Prostate gland (tissue), 2 donors: ENCODE measurements at regions not wholly inside any gene's neighbourhood (a gene's known extent, or its start where the extent isn't known, plus 50 kb on each side); places are given as distances from the start of the nearest gene placed in this dataset.

Experiments used
- CTCF ChIP-seq, 4 experiments: fragments of 200-600 bp in 2 of 4; fragments of 450-650 bp in 2 of 4; sonication (generic) in 2 of 4; IDR thresholded peaks; 1 replicate in 3 of 4; 2 replicates in 1 of 4; pipeline ENCODE4 v1.5.1; 2016 to 2019; ENCODE audit warnings: antibody characterized with exemption in 4 of 4, mild to moderate bottlenecking in 2 of 4, moderate library complexity in 2 of 4
- POLR2A ChIP-seq: fragments of 450-650 bp; IDR thresholded peaks from one replicate; pipeline ENCODE4 v1.6.1; 2016; ENCODE audit warnings: antibody characterized with exemption, mild to moderate bottlenecking
- POLR2AphosphoS5 ChIP-seq: sonication (generic); formaldehyde crosslinking; IDR thresholded peaks from one replicate; pipeline ENCODE4 v1.6.1; 2017; ENCODE audit warnings: antibody characterized with exemption

GRCh38 chr3:21226086-21226485 is 524.9 kb downstream of the ZNF385D start:
- TF ChIP-seq CTCF (IDR thresholded peaks at IDR 0.05) (no peak), POLR2A (no peak), POLR2AphosphoS5 (no peak)
